ENCODE measurements at regions not wholly inside any gene's neighbourhood (a gene's known extent, or its start where the extent isn't known, plus 50 kb on each side); places are given as distances from the start of the nearest gene placed in this dataset.

GRCh38 chr5:98576275-98576674 is 197.2 kb upstream of the RGMB start:
- Mint-ChIP-seq H3K36me3 (ENCODE audit: low read depth) (no peaks in the 10 kb centered on the region), H3K27me3 (ENCODE audit: low read depth) (no peaks in the 10 kb centered on the region), H3K27ac (ENCODE audit: unreplicated experiment) (no peak overlapping the region), H3K9me3 (ENCODE audit: low read depth) (no peaks in the 10 kb centered on the region), H3K4me3 (ENCODE audit: unreplicated experiment) (no peak overlapping the region), H3K4me1 (ENCODE audit: low read depth) (no peaks in the 10 kb centered on the region)
- DNase-seq (ENCODE audit: low spot score) = no peak
- no peak for TF ChIP-seq CTCF (IDR thresholded peaks at IDR 0.05)

- H3K27ac Mint-ChIP-seq (ENCODE audit: unreplicated experiment) = no peak overlapping the region
Measured at GRCh38 chr5:98578438-98578837, 195.0 kb upstream of the RGMB start.

GRCh38 chr5:98581112-98581997 is 192.1 kb upstream of the RGMB start:
- H3K36me3 Mint-ChIP-seq (ENCODE audit: low read depth) = no peaks in the 10 kb centered on the region
- H3K9me3 Mint-ChIP-seq (ENCODE audit: low read depth) = peaks cover 3% of the 10 kb centered on the region
- TF ChIP-seq CTCF (IDR thresholded peaks at IDR 0.05) = no peak
- H3K4me3 Mint-ChIP-seq (ENCODE audit: unreplicated experiment) = no peak overlapping the region
- H3K4me1 Mint-ChIP-seq (ENCODE audit: low read depth) = no peaks in the 10 kb centered on the region
- DNase-seq (ENCODE audit: low spot score) = no peak
- H3K27ac Mint-ChIP-seq (ENCODE audit: unreplicated experiment) = no peak overlapping the region
- H3K27me3 Mint-ChIP-seq (ENCODE audit: low read depth) = no peaks in the 10 kb centered on the region

More at GRCh38 chr5:98578438-98578837, 195.0 kb upstream of the RGMB start:
- H3K4me1 Mint-ChIP-seq (ENCODE audit: low read depth) = no peaks in the 10 kb centered on the region
- no peaks in the 10 kb centered on the region for H3K9me3 Mint-ChIP-seq (ENCODE audit: low read depth)
- TF ChIP-seq CTCF (IDR thresholded peaks at IDR 0.05) = no peak
- no peaks in the 10 kb centered on the region for H3K27me3 Mint-ChIP-seq (ENCODE audit: low read depth)
- H3K4me3 Mint-ChIP-seq (ENCODE audit: unreplicated experiment) = no peak overlapping the region
- DNase-seq (ENCODE audit: low spot score) = no peak
- H3K36me3 Mint-ChIP-seq (ENCODE audit: low read depth) = no peaks in the 10 kb centered on the region

- H3K9me3 Mint-ChIP-seq (ENCODE audit: low read depth) = peaks cover 3% of the 10 kb centered on the region
- no peaks in the 10 kb centered on the region for H3K4me1 Mint-ChIP-seq (ENCODE audit: low read depth)
- H3K36me3 Mint-ChIP-seq (ENCODE audit: low read depth) = no peaks in the 10 kb centered on the region
- no peak overlapping the region for H3K4me3 Mint-ChIP-seq (ENCODE audit: unreplicated experiment)
- H3K27ac Mint-ChIP-seq (ENCODE audit: unreplicated experiment) = no peak overlapping the region
- H3K27me3 Mint-ChIP-seq (ENCODE audit: low read depth) = no peaks in the 10 kb centered on the region
- DNase-seq (ENCODE audit: low spot score) = no peak
- no peak for TF ChIP-seq CTCF (IDR thresholded peaks at IDR 0.05)
Measured at GRCh38 chr5:98583586-98583985, 189.9 kb upstream of the RGMB start.

GRCh38 chr5:98585661-98586310 is 187.7 kb upstream of the RGMB start:
- H3K27ac Mint-ChIP-seq (ENCODE audit: unreplicated experiment) = no peak overlapping the region
- no peak overlapping the region for H3K4me3 Mint-ChIP-seq (ENCODE audit: unreplicated experiment)
- no peaks in the 10 kb centered on the region for H3K36me3 Mint-ChIP-seq (ENCODE audit: low read depth)

More at GRCh38 chr5:98585661-98586310, 187.7 kb upstream of the RGMB start:
- peaks cover 3% of the 10 kb centered on the region for H3K9me3 Mint-ChIP-seq (ENCODE audit: low read depth)
- no peaks in the 10 kb centered on the region for H3K4me1 Mint-ChIP-seq (ENCODE audit: low read depth)
- no peaks in the 10 kb centered on the region for H3K27me3 Mint-ChIP-seq (ENCODE audit: low read depth)
- DNase-seq (ENCODE audit: low spot score) = no peak
- no peak for TF ChIP-seq CTCF (IDR thresholded peaks at IDR 0.05)

Measured in chondrocyte (in vitro differentiated cells).